ENCODE measurements at regions not wholly inside any gene's neighbourhood (a gene's known extent, or its start where the extent isn't known, plus 50 kb on each side); places are given as distances from the start of the nearest gene placed in this dataset.

GRCh38 chr2:22274661-22275060, 1110.3 kb upstream of the KLHL29 start:
- Mint-ChIP-seq H3K27ac (no peak overlapping the region), H3K4me3 (no peak overlapping the region), H3K4me1 (ENCODE audit: low read depth) (no peaks in the 10 kb centered on the region), H3K36me3 (ENCODE audit: low read depth) (no peaks in the 10 kb centered on the region), H3K9me3 (peaks cover 19% of the 10 kb centered on the region), H3K27me3 (no peaks in the 10 kb centered on the region)
- no peak for DNase-seq

- DNase-seq: no peak
- no peak overlapping the region for H3K27ac Mint-ChIP-seq
- H3K36me3 Mint-ChIP-seq (ENCODE audit: low read depth): no peaks in the 10 kb centered on the region
- no peaks in the 10 kb centered on the region for H3K27me3 Mint-ChIP-seq
- H3K9me3 Mint-ChIP-seq: peaks cover 15% of the 10 kb centered on the region
- no peak overlapping the region for H3K4me3 Mint-ChIP-seq
- no peaks in the 10 kb centered on the region for H3K4me1 Mint-ChIP-seq (ENCODE audit: low read depth)
Observed at GRCh38 chr2:22276696-22277095, 1108.3 kb upstream of the KLHL29 start.

GRCh38 chr2:22279541-22279940, 1105.4 kb upstream of the KLHL29 start:
- Mint-ChIP-seq H3K27ac (no peak overlapping the region), H3K27me3 (no peaks in the 10 kb centered on the region), H3K9me3 (peaks cover 17% of the 10 kb centered on the region), H3K4me3 (no peak overlapping the region), H3K4me1 (ENCODE audit: low read depth) (no peaks in the 10 kb centered on the region), H3K36me3 (ENCODE audit: low read depth) (no peaks in the 10 kb centered on the region)
- DNase-seq: no peak

GRCh38 chr2:22281033-22281432, 1103.9 kb upstream of the KLHL29 start:
- no peak overlapping the region for H3K27ac Mint-ChIP-seq
- H3K9me3 Mint-ChIP-seq: peaks cover 15% of the 10 kb centered on the region
- H3K4me1 Mint-ChIP-seq (ENCODE audit: low read depth): no peaks in the 10 kb centered on the region
- H3K27me3 Mint-ChIP-seq: no peaks in the 10 kb centered on the region
- DNase-seq: no peak
- H3K36me3 Mint-ChIP-seq (ENCODE audit: low read depth): no peaks in the 10 kb centered on the region
- no peak overlapping the region for H3K4me3 Mint-ChIP-seq

GRCh38 chr2:22282220-22282619, 1102.8 kb upstream of the KLHL29 start:
- no peak for DNase-seq
- H3K4me1 Mint-ChIP-seq (ENCODE audit: low read depth): no peaks in the 10 kb centered on the region
- no peak overlapping the region for H3K27ac Mint-ChIP-seq
- H3K36me3 Mint-ChIP-seq (ENCODE audit: low read depth): no peaks in the 10 kb centered on the region
- H3K4me3 Mint-ChIP-seq: no peak overlapping the region
- H3K27me3 Mint-ChIP-seq: no peaks in the 10 kb centered on the region
- peaks cover 10% of the 10 kb centered on the region for H3K9me3 Mint-ChIP-seq

GRCh38 chr2:22282916-22283315, 1102.1 kb upstream of the KLHL29 start:
- Mint-ChIP-seq H3K27ac (no peak overlapping the region), H3K4me3 (no peak overlapping the region), H3K27me3 (no peaks in the 10 kb centered on the region), H3K9me3 (peaks cover 10% of the 10 kb centered on the region), H3K4me1 (ENCODE audit: low read depth) (no peaks in the 10 kb centered on the region), H3K36me3 (ENCODE audit: low read depth) (no peaks in the 10 kb centered on the region)
- no peak for DNase-seq

- Mint-ChIP-seq H3K36me3 (ENCODE audit: low read depth) (no peaks in the 10 kb centered on the region), H3K27me3 (no peaks in the 10 kb centered on the region), H3K4me3 (no peak overlapping the region), H3K9me3 (peaks cover 10% of the 10 kb centered on the region), H3K27ac (no peak overlapping the region), H3K4me1 (ENCODE audit: low read depth) (no peaks in the 10 kb centered on the region)
- DNase-seq: no peak
Observed at GRCh38 chr2:22283436-22283835, 1101.5 kb upstream of the KLHL29 start.

- no peak for DNase-seq
- Mint-ChIP-seq H3K27me3 (no peaks in the 10 kb centered on the region), H3K4me1 (ENCODE audit: low read depth) (no peaks in the 10 kb centered on the region), H3K27ac (no peak overlapping the region), H3K4me3 (no peak overlapping the region), H3K9me3 (peaks cover 11% of the 10 kb centered on the region), H3K36me3 (ENCODE audit: low read depth) (no peaks in the 10 kb centered on the region)
Observed at GRCh38 chr2:22290302-22290701, 1094.7 kb upstream of the KLHL29 start.

GRCh38 chr2:22290909-22291473, 1094.0 kb upstream of the KLHL29 start:
- Mint-ChIP-seq H3K4me3 (no peak overlapping the region), H3K27ac (no peak overlapping the region), H3K4me1 (ENCODE audit: low read depth) (no peaks in the 10 kb centered on the region), H3K9me3 (peaks cover 11% of the 10 kb centered on the region), H3K27me3 (no peaks in the 10 kb centered on the region), H3K36me3 (ENCODE audit: low read depth) (no peaks in the 10 kb centered on the region)
- no peak for DNase-seq

- Mint-ChIP-seq H3K4me3 (no peak overlapping the region), H3K27ac (no peak overlapping the region), H3K4me1 (ENCODE audit: low read depth) (no peaks in the 10 kb centered on the region), H3K36me3 (ENCODE audit: low read depth) (no peaks in the 10 kb centered on the region), H3K9me3 (peaks cover 2% of the 10 kb centered on the region), H3K27me3 (no peaks in the 10 kb centered on the region)
- DNase-seq: no peak
Observed at GRCh38 chr2:22301228-22301627, 1083.8 kb upstream of the KLHL29 start.

GRCh38 chr2:22326250-22326649, 1058.7 kb upstream of the KLHL29 start:
- DNase-seq: no peak
- no peak overlapping the region for H3K27ac Mint-ChIP-seq
- H3K4me3 Mint-ChIP-seq: no peak overlapping the region
- H3K4me1 Mint-ChIP-seq (ENCODE audit: low read depth): no peaks in the 10 kb centered on the region
- H3K9me3 Mint-ChIP-seq: peaks cover 14% of the 10 kb centered on the region
- H3K36me3 Mint-ChIP-seq (ENCODE audit: low read depth): no peaks in the 10 kb centered on the region
- no peaks in the 10 kb centered on the region for H3K27me3 Mint-ChIP-seq

- no peaks in the 10 kb centered on the region for H3K4me1 Mint-ChIP-seq (ENCODE audit: low read depth)
- no peaks in the 10 kb centered on the region for H3K27me3 Mint-ChIP-seq
- no peak overlapping the region for H3K4me3 Mint-ChIP-seq
- no peak overlapping the region for H3K27ac Mint-ChIP-seq
- no peak for DNase-seq
- peaks cover 9% of the 10 kb centered on the region for H3K9me3 Mint-ChIP-seq
- H3K36me3 Mint-ChIP-seq (ENCODE audit: low read depth): no peaks in the 10 kb centered on the region
Observed at GRCh38 chr2:22329211-22330154, 1055.5 kb upstream of the KLHL29 start.

- Mint-ChIP-seq H3K27me3 (no peaks in the 10 kb centered on the region), H3K4me3 (no peak overlapping the region), H3K9me3 (peaks cover 5% of the 10 kb centered on the region), H3K36me3 (ENCODE audit: low read depth) (no peaks in the 10 kb centered on the region), H3K4me1 (ENCODE audit: low read depth) (no peaks in the 10 kb centered on the region), H3K27ac (no peak overlapping the region)
- no peak for DNase-seq
Observed at GRCh38 chr2:22336414-22336813, 1048.6 kb upstream of the KLHL29 start.

- no peak for DNase-seq
- Mint-ChIP-seq H3K4me3 (no peak overlapping the region), H3K27ac (no peak overlapping the region), H3K27me3 (no peaks in the 10 kb centered on the region), H3K36me3 (ENCODE audit: low read depth) (no peaks in the 10 kb centered on the region), H3K9me3 (peaks cover 11% of the 10 kb centered on the region), H3K4me1 (ENCODE audit: low read depth) (no peaks in the 10 kb centered on the region)
Observed at GRCh38 chr2:22340716-22341115, 1044.3 kb upstream of the KLHL29 start.

GRCh38 chr2:22347306-22347705, 1037.7 kb upstream of the KLHL29 start:
- DNase-seq: no peak
- Mint-ChIP-seq H3K27me3 (no peaks in the 10 kb centered on the region), H3K4me1 (ENCODE audit: low read depth) (no peaks in the 10 kb centered on the region), H3K9me3 (peaks cover 12% of the 10 kb centered on the region), H3K4me3 (no peak overlapping the region), H3K27ac (no peak overlapping the region), H3K36me3 (ENCODE audit: low read depth) (no peaks in the 10 kb centered on the region)

All from activated T-cell treated with anti-CD3 and anti-CD28 coated beads, Interleukin-2, amount 50 U/mL, for 24 hours (primary cell).